Type B pancreatic cell (in vitro differentiated cells): ENCODE measurements at regions not wholly inside any gene's neighbourhood (a gene's known extent, or its start where the extent isn't known, plus 50 kb on each side); places are given as distances from the start of the nearest gene placed in this dataset.

Experiments
- DNase-seq: peaks from one replicate; pipeline ENCODE4 v3.0.0; 2021; ENCODE audit warnings: mixed read lengths; ENCODE audit not compliant: unreplicated experiment; ENCODE audit errors: extremely low spot score
- H3K27ac Mint-ChIP-seq: 2 replicates; pipeline ENCODE4 v1.8.0; 2021; ENCODE audit warnings: mild to moderate bottlenecking, mixed read lengths
- H3K27me3 Mint-ChIP-seq: 2 replicates; pipeline ENCODE4 v1.8.0; 2021; ENCODE audit warnings: mixed read lengths
- H3K36me3 Mint-ChIP-seq: 2 replicates; pipeline ENCODE4 v1.8.0; 2021; ENCODE audit warnings: mixed read lengths
- H3K4me1 Mint-ChIP-seq: one replicate; pipeline ENCODE4 v1.8.0; 2021; ENCODE audit warnings: mixed read lengths; ENCODE audit not compliant: unreplicated experiment
- H3K4me3 Mint-ChIP-seq: 2 replicates; pipeline ENCODE4 v1.8.0; 2021; ENCODE audit warnings: mild to moderate bottlenecking, mixed read lengths
- H3K9me3 Mint-ChIP-seq: 2 replicates; pipeline ENCODE4 v1.8.0; 2021; ENCODE audit warnings: mixed read lengths
- TF ChIP-seq, protein P1 (sequence below): fragments of 200-600 bp; sonication (generic); conservative IDR thresholded peaks from 2 replicates; pipeline ENCODE4 v1.5.0; 2021; ENCODE audit warnings: antibody characterized with exemption, mild to moderate bottlenecking

GRCh38 chr6:146898069-146898887, 299.5 kb downstream of the ADGB start:
- TF ChIP-seq, protein P1, sequence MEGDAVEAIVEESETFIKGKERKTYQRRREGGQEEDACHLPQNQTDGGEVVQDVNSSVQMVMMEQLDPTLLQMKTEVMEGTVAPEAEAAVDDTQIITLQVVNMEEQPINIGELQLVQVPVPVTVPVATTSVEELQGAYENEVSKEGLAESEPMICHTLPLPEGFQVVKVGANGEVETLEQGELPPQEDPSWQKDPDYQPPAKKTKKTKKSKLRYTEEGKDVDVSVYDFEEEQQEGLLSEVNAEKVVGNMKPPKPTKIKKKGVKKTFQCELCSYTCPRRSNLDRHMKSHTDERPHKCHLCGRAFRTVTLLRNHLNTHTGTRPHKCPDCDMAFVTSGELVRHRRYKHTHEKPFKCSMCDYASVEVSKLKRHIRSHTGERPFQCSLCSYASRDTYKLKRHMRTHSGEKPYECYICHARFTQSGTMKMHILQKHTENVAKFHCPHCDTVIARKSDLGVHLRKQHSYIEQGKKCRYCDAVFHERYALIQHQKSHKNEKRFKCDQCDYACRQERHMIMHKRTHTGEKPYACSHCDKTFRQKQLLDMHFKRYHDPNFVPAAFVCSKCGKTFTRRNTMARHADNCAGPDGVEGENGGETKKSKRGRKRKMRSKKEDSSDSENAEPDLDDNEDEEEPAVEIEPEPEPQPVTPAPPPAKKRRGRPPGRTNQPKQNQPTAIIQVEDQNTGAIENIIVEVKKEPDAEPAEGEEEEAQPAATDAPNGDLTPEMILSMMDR = no peak
- Mint-ChIP-seq H3K27ac (no peak overlapping the region), H3K9me3 (peaks cover 12% of the 10 kb centered on the region), H3K4me3 (no peak overlapping the region), H3K36me3 (no peaks in the 10 kb centered on the region), H3K4me1 (no peaks in the 10 kb centered on the region), H3K27me3 (peaks cover 5% of the 10 kb centered on the region)
- DNase-seq = no peak

DNA sequence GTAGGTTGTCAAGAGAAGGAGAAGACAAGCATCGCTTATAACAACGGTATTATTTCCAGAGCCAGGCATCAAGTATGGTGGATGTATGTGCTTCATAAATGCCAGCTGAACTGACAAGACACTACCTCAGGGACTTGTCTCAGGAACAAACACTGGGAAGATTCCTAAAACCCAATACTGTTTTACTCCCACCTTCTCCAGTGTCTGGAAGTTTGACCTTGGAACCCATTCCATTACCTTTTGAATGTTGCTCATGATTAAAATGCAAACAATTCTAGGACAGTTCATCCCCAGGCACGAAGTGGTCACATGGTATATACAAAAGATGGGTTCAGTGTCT, 300.1 kb downstream of the ADGB start:
- H3K4me3 Mint-ChIP-seq = no peak overlapping the region
- no peaks in the 10 kb centered on the region for H3K36me3 Mint-ChIP-seq
- H3K4me1 Mint-ChIP-seq = no peaks in the 10 kb centered on the region
- no peak for DNase-seq
- TF ChIP-seq, protein P1 = no peak
- H3K27me3 Mint-ChIP-seq = peaks cover 5% of the 10 kb centered on the region
- no peak overlapping the region for H3K27ac Mint-ChIP-seq
- peaks cover 12% of the 10 kb centered on the region for H3K9me3 Mint-ChIP-seq

DNA sequence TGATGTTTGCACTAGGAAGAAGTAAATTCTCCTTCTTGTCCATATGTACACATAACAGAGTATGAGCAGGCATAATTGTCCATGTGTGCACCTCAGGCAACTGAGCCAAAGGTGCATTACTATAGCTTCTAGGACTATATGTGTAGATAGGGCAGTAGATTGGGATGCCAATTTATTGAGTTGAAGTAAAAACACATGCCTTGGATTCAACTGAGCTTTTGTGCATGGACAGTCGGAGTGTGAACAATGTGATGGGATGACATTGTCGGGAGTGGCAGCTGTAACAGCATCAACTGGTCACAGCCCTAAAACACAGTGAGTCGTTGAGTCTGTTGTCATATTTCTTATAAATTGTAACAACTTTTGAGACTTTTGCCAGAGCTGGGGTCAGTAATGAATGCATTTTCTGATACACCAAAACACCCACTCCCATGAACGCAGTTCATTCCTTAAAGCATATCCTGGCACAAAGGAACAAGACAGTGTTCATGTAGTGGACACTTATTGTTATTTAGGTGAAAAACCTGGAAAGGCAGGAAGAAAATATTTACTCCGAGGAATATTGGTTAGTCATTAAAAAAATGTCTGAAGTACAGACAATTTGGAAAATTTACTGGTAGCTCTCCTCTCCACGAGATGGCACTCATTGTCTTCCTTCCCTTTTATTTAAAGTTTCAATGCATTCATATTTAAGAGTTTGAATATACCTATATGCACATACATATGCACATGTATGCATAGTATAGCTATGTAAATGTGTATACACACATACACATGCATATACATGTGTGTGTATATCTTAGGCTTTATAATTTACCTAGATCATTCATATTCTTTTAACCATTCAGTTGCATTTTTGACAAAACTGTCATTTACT, 302.0 kb upstream of the STXBP5 start:
- TF ChIP-seq, protein P1 = no peak
- Mint-ChIP-seq H3K27ac (no peak overlapping the region), H3K4me3 (no peak overlapping the region), H3K36me3 (no peaks in the 10 kb centered on the region), H3K27me3 (no peaks in the 10 kb centered on the region), H3K4me1 (peaks cover 5% of the 10 kb centered on the region), H3K9me3 (no peaks in the 10 kb centered on the region)
- DNase-seq = no peak

DNA sequence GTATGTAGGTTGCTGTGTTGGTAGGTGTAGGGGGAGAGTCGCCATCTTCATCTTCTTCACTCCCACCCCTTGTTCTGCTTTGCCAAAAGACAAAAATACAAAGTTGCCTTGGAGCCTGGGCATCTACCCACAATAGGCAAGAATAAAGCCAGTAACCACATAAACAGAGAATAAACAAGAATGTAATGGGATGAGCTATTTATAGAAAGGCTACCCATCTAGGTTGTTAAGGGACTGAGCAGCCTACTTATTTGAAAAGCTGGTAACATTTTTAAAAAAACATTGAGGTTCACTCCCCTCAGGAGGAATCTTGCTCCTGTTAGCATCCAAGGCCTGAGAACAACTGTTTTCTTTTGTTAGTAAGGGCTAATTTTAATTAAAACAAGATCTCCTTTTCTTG, 301.4 kb upstream of the STXBP5 start:
- no peaks in the 10 kb centered on the region for H3K27me3 Mint-ChIP-seq
- TF ChIP-seq, protein P1 = no peak
- DNase-seq = no peak
- no peak overlapping the region for H3K27ac Mint-ChIP-seq
- no peaks in the 10 kb centered on the region for H3K36me3 Mint-ChIP-seq
- H3K4me1 Mint-ChIP-seq = peaks cover 5% of the 10 kb centered on the region
- no peak overlapping the region for H3K4me3 Mint-ChIP-seq
- H3K9me3 Mint-ChIP-seq = no peaks in the 10 kb centered on the region

DNA sequence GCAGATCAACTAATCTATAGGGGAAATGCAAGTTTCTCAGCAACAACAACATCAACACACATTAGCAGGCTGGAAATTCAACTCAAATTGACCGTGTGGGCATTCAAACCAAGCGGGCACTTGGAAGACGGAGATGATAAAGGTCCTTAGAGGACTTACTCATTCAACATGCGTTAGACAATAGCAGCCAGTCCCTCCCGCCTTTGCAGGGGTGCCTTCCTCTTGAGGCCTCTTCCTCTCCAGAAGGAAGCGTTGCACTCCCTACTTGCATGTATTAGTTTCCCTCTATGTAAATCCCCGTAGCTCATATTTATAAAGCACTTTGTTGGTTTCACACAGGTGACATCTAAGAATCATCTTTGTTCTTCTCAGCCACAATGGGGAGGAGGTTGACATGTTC, 300.8 kb upstream of the STXBP5 start:
- DNase-seq = no peak
- Mint-ChIP-seq H3K27me3 (no peaks in the 10 kb centered on the region), H3K27ac (no peak overlapping the region), H3K9me3 (no peaks in the 10 kb centered on the region), H3K4me3 (no peak overlapping the region), H3K4me1 (peaks cover 5% of the 10 kb centered on the region), H3K36me3 (no peaks in the 10 kb centered on the region)
- TF ChIP-seq, protein P1 = no peak
